ENCODE measurements at regions not wholly inside any gene's neighbourhood (a gene's known extent, or its start where the extent isn't known, plus 50 kb on each side); places are given as distances from the start of the nearest gene placed in this dataset.
"Not testable (repeated sequence)": the region's sequence is repeated elsewhere in the genome, so short reads cannot be mapped to it uniquely, and the experiment has no call there.

DNA sequence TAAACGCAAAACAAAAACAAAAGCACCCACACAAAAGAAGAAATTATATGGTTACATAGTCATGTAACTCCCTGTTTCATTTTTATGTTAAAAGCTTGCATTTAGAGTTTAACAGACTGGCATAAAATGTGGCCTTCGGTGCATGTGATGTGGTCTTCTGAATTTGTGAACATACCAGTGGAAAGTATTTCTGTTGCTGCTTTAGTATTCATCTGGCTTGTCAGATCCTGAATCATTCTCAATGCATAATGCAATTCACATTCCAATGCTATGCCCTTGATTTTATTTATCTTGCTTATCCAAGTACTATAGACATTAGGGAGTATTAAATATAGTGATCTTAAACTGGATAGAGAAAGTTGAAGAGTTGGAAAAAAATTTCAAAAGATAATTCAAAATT lies 740.2 kb upstream of the ZNF608 start:
- no peak overlapping the region for H3K4me3 ChIP-seq (ENCODE audit: low read depth in 1 of 2, low read length in 2 of 2)
- 77 to 86% methylated on average over 2 of the region's 2 CpGs for WGBS, 2 donors
- peaks cover 0 to 3% of the 10 kb centered on the region in 2 donors for H3K4me1 ChIP-seq (ENCODE audit: control insufficient read depth in 2 of 2, insufficient read depth in 2 of 2, low read length in 1 of 2)
- H3K27me3 ChIP-seq (ENCODE audit: control insufficient read depth in 1 of 2, insufficient read depth in 2 of 2, low read length in 2 of 2) = no peaks in the 10 kb centered on the region
- H3K9me3 ChIP-seq (ENCODE audit: control insufficient read depth in 2 of 2, insufficient read depth in 1 of 2, low read depth in 1 of 2, low read length in 1 of 2) = no peaks in the 10 kb centered on the region
- H3K27ac ChIP-seq (ENCODE audit: low read depth in 2 of 2, low read length in 1 of 2) = no peak overlapping the region
- no peaks in the 10 kb centered on the region for H3K36me3 ChIP-seq (ENCODE audit: control insufficient read depth in 2 of 2, insufficient read depth in 2 of 2, low read length in 1 of 2)

DNA sequence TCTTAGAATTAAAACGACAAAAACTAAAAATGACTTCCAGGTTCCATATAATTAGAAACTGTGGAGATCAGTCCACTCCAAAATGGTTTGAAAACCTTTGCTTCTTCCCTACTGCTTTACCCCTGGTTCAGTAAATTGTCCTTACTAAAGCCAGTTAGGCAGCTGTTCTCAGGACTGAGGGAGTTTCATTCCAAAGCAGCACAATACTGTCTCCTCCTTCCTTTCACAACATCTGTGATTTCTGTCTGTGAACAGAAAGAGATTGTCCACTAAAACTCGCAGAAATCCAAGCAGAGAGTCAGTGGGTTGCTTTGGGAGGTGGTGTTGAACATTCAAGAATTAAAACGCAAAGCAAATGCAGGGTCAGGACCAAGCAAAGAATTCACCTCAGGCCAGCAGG lies 740.8 kb upstream of the ZNF608 start:
- H3K27ac ChIP-seq (ENCODE audit: low read depth in 2 of 2, low read length in 1 of 2) = no peak overlapping the region
- H3K9me3 ChIP-seq (ENCODE audit: control insufficient read depth in 2 of 2, insufficient read depth in 1 of 2, low read depth in 1 of 2, low read length in 1 of 2) = no peaks in the 10 kb centered on the region
- no peaks in the 10 kb centered on the region for H3K36me3 ChIP-seq (ENCODE audit: control insufficient read depth in 2 of 2, insufficient read depth in 2 of 2, low read length in 1 of 2)
- H3K4me1 ChIP-seq (ENCODE audit: control insufficient read depth in 2 of 2, insufficient read depth in 2 of 2, low read length in 1 of 2) = peaks cover 0 to 3% of the 10 kb centered on the region in 2 donors
- WGBS, 2 donors = 80 to 84% methylated on average over 3 of the region's 3 CpGs
- H3K27me3 ChIP-seq (ENCODE audit: control insufficient read depth in 1 of 2, insufficient read depth in 2 of 2, low read length in 2 of 2) = no peaks in the 10 kb centered on the region
- H3K4me3 ChIP-seq (ENCODE audit: low read depth in 1 of 2, low read length in 2 of 2) = no peak overlapping the region

DNA sequence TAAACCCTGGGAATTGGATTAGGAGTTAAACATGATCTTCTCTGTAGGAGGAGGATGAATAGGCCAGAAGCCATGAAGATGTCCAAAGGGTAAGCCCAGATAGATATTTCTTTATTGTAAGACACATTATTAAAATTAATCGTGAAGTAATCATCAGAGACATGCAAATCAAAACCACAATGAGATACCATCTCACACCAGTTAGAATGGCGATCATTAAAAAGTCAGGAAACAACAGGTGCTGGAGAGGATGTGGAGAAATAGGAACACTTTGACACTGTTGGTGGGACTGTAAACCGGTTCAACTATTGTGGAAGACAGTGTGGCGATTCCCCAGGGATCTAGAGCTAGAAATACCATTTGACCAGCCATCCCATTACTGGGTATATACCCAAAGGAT lies 741.2 kb upstream of the ZNF608 start:
- not testable (repeated sequence) for H3K27me3 ChIP-seq (ENCODE audit: control insufficient read depth in 1 of 2, insufficient read depth in 2 of 2, low read length in 2 of 2); H3K4me3 ChIP-seq (ENCODE audit: low read depth in 1 of 2, low read length in 2 of 2); H3K27ac ChIP-seq (ENCODE audit: low read depth in 2 of 2, low read length in 1 of 2); H3K36me3 ChIP-seq (ENCODE audit: control insufficient read depth in 2 of 2, insufficient read depth in 2 of 2, low read length in 1 of 2); H3K4me1 ChIP-seq (ENCODE audit: control insufficient read depth in 2 of 2, insufficient read depth in 2 of 2, low read length in 1 of 2); H3K9me3 ChIP-seq (ENCODE audit: control insufficient read depth in 2 of 2, insufficient read depth in 1 of 2, low read depth in 1 of 2, low read length in 1 of 2)
- WGBS, 2 donors = 90 to 92% methylated on average over 4 of the region's 4 CpGs

DNA sequence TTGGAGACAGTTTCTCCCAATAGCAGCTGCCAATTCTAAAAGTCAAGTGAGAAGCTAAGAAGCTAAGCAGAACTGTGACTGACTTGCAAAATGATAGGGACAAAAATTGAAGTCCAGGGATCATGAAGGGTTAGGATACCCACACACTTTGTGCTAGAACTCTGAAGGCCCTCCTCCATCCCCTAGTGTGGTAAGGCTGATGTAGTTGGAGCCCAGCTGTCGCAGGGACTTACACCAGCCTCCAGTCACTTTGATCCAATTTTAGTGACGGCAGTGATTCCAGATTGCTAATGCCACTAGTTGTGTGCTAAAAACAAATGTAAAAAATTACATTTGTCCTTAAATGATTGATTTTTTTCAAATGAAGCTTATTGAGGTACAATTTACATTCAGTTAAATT lies 742.7 kb upstream of the ZNF608 start:
- Histone ChIP-seq H3K4me3 (ENCODE audit: low read depth in 1 of 2, low read length in 2 of 2) (no peak overlapping the region), H3K36me3 (ENCODE audit: control insufficient read depth in 2 of 2, insufficient read depth in 2 of 2, low read length in 1 of 2) (no peaks in the 10 kb centered on the region), H3K4me1 (ENCODE audit: control insufficient read depth in 2 of 2, insufficient read depth in 2 of 2, low read length in 1 of 2) (peaks cover 0 to 3% of the 10 kb centered on the region in 2 donors), H3K27ac (ENCODE audit: low read depth in 2 of 2, low read length in 1 of 2) (no peak overlapping the region), H3K27me3 (ENCODE audit: control insufficient read depth in 1 of 2, insufficient read depth in 2 of 2, low read length in 2 of 2) (no peaks in the 10 kb centered on the region), H3K9me3 (ENCODE audit: control insufficient read depth in 2 of 2, insufficient read depth in 1 of 2, low read depth in 1 of 2, low read length in 1 of 2) (no peaks in the 10 kb centered on the region)
- 94 to 95% methylated on average over 2 of the region's 2 CpGs for WGBS, 2 donors

DNA sequence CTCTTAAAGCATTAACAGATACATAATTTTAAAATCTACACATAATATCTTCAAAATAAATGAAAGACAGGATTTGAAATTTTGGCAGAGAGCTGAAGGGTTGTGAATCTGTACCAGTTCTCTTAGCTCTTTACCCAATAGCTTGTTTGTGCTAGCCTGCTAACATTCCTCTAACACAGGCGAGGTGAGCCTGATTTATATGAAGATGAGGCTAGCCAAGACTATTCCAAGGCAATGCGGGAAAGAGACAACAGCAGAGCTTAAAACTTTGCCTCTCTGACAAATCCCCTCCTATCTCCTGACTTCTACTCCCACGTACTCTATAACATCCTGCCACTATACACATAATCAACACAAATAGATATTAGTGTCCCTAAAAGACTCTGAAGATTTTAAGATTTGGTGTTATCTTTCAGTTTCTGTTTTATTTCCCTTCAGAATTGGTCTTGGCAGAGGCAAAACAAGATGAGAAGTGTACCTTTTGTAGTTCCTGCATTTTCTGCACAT lies 745.6 kb upstream of the ZNF608 start:
- Histone ChIP-seq H3K27ac (ENCODE audit: low read depth in 2 of 2, low read length in 1 of 2) (peak overlapping the region in 1 of 2 donors; percentile 4), H3K4me3 (ENCODE audit: low read depth in 1 of 2, low read length in 2 of 2) (no peak overlapping the region), H3K27me3 (ENCODE audit: control insufficient read depth in 1 of 2, insufficient read depth in 2 of 2, low read length in 2 of 2) (no peaks in the 10 kb centered on the region), H3K36me3 (ENCODE audit: control insufficient read depth in 2 of 2, insufficient read depth in 2 of 2, low read length in 1 of 2) (no peaks in the 10 kb centered on the region), H3K4me1 (ENCODE audit: control insufficient read depth in 2 of 2, insufficient read depth in 2 of 2, low read length in 1 of 2) (no peaks in the 10 kb centered on the region), H3K9me3 (ENCODE audit: control insufficient read depth in 2 of 2, insufficient read depth in 1 of 2, low read depth in 1 of 2, low read length in 1 of 2) (no peaks in the 10 kb centered on the region)
- 41 to 60% methylated on average over 3 of the region's 3 CpGs for WGBS, 2 donors

DNA sequence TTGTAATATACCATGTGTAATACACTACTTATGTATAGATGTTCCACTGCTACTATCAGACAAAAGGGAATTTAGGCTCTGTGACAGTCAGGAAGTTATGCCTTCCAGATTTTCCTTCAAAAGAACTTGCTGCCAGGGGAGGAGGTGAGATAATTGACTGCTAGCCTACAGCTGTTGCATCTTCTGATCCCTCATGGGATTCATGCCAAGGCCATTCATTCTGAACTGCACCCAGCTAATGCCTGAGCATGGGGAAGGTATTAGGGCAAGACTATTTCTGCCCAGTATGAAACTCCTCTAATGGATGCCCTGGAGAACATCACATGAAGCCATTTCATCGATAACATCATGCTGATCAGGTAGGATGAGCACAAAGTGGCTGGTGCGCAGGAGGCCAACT lies 746.5 kb upstream of the ZNF608 start:
- Histone ChIP-seq H3K36me3 (ENCODE audit: control insufficient read depth in 2 of 2, insufficient read depth in 2 of 2, low read length in 1 of 2) (no peaks in the 10 kb centered on the region), H3K4me3 (ENCODE audit: low read depth in 1 of 2, low read length in 2 of 2) (no peak overlapping the region), H3K9me3 (ENCODE audit: control insufficient read depth in 2 of 2, insufficient read depth in 1 of 2, low read depth in 1 of 2, low read length in 1 of 2) (no peaks in the 10 kb centered on the region), H3K27me3 (ENCODE audit: control insufficient read depth in 1 of 2, insufficient read depth in 2 of 2, low read length in 2 of 2) (no peaks in the 10 kb centered on the region), H3K27ac (ENCODE audit: low read depth in 2 of 2, low read length in 1 of 2) (no peak overlapping the region), H3K4me1 (ENCODE audit: control insufficient read depth in 2 of 2, insufficient read depth in 2 of 2, low read length in 1 of 2) (no peaks in the 10 kb centered on the region)
- WGBS, 2 donors = 80 to 81% methylated on average over 2 of the region's 2 CpGs

DNA sequence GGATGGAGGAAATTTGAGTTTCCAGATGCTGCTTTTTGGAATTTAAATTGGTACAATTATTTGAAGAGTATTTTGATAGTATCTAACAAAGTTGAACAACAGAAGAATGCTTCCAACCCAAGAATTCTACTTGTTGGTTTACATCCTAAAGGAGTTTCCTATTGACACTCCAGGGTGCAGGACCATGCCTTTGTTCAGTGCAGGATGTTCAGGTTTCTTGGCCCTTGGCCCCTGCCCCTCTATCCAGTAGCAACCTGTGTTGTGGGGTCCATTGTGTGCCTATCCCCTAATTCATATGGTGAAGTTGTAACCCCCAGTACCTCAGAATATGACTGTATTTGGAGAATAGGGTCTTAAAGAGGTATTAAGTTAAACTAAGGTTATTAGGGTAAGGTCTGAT lies 750.0 kb upstream of the ZNF608 start:
- H3K27me3 ChIP-seq (ENCODE audit: control insufficient read depth in 1 of 2, insufficient read depth in 2 of 2, low read length in 2 of 2) = no peaks in the 10 kb centered on the region
- no peaks in the 10 kb centered on the region for H3K9me3 ChIP-seq (ENCODE audit: control insufficient read depth in 2 of 2, insufficient read depth in 1 of 2, low read depth in 1 of 2, low read length in 1 of 2)
- H3K4me3 ChIP-seq (ENCODE audit: low read depth in 1 of 2, low read length in 2 of 2) = no peak overlapping the region
- no peak overlapping the region for H3K27ac ChIP-seq (ENCODE audit: low read depth in 2 of 2, low read length in 1 of 2)
- no peaks in the 10 kb centered on the region for H3K36me3 ChIP-seq (ENCODE audit: control insufficient read depth in 2 of 2, insufficient read depth in 2 of 2, low read length in 1 of 2)
- no peaks in the 10 kb centered on the region for H3K4me1 ChIP-seq (ENCODE audit: control insufficient read depth in 2 of 2, insufficient read depth in 2 of 2, low read length in 1 of 2)

DNA sequence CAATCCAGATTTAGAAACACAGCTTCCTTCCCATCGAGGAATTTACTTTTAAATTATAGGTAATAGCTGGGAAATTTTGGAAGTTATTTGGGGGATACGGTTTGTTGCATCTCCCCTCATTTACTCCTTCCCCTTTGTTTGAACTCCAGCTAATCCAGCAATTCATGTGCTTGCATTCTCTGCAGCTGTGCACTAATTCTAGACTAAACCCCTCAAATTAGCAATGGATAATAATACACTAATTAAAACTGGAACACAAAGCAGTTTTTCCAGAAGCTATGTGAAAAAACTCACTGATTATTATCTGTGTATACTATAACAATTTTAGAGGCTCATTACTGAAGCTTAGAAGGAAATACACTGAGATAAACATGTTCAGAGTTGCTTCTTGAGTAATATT lies 751.2 kb upstream of the ZNF608 start:
- no peak overlapping the region for H3K4me3 ChIP-seq (ENCODE audit: low read depth in 1 of 2, low read length in 2 of 2)
- H3K27me3 ChIP-seq (ENCODE audit: control insufficient read depth in 1 of 2, insufficient read depth in 2 of 2, low read length in 2 of 2) = no peaks in the 10 kb centered on the region
- H3K36me3 ChIP-seq (ENCODE audit: control insufficient read depth in 2 of 2, insufficient read depth in 2 of 2, low read length in 1 of 2) = no peaks in the 10 kb centered on the region
- no peak overlapping the region for H3K27ac ChIP-seq (ENCODE audit: low read depth in 2 of 2, low read length in 1 of 2)
- no peaks in the 10 kb centered on the region for H3K4me1 ChIP-seq (ENCODE audit: control insufficient read depth in 2 of 2, insufficient read depth in 2 of 2, low read length in 1 of 2)
- 58 to 70% methylated on average over 2 of the region's 2 CpGs for WGBS, 2 donors
- H3K9me3 ChIP-seq (ENCODE audit: control insufficient read depth in 2 of 2, insufficient read depth in 1 of 2, low read depth in 1 of 2, low read length in 1 of 2) = no peaks in the 10 kb centered on the region

DNA sequence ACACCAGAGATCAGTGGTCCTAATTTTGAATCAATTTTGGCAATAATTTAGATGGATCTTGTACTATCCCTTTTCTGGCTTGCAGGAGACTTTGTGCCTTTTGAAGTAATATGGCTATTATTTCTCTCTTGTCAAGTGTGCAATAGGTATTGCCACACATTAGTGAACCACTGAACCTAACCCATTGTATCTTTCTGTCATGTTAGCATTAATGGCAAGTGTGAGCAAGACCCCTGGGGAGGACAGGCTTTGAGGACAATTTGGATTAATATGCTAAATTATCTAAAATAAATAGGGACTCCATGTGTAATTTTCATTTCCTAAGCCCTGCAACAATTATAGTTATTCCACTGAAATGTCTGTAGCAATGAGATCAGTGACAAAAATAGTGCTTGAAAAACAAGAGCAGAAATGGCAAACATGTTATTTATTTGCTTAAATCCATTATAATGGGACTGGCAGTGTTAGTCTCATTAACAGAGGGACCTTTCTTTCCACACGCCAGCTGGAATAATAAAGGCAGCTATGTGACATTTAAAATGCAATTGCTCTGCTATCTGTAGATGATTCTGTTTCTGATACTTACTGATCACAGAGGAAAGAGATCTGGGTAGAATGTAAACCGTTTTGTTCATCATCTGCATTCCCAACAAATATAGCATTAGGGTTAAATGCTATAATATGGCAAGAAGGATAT lies 753.3 kb upstream of the ZNF608 start:
- 70 to 80% methylated on average over 2 of the region's 2 CpGs for WGBS, 2 donors
- Histone ChIP-seq H3K4me3 (ENCODE audit: low read depth in 1 of 2, low read length in 2 of 2) (no peak overlapping the region), H3K27me3 (ENCODE audit: control insufficient read depth in 1 of 2, insufficient read depth in 2 of 2, low read length in 2 of 2) (no peaks in the 10 kb centered on the region), H3K27ac (ENCODE audit: low read depth in 2 of 2, low read length in 1 of 2) (no peak overlapping the region), H3K4me1 (ENCODE audit: control insufficient read depth in 2 of 2, insufficient read depth in 2 of 2, low read length in 1 of 2) (no peaks in the 10 kb centered on the region), H3K9me3 (ENCODE audit: control insufficient read depth in 2 of 2, insufficient read depth in 1 of 2, low read depth in 1 of 2, low read length in 1 of 2) (no peaks in the 10 kb centered on the region), H3K36me3 (ENCODE audit: control insufficient read depth in 2 of 2, insufficient read depth in 2 of 2, low read length in 1 of 2) (no peaks in the 10 kb centered on the region)

DNA sequence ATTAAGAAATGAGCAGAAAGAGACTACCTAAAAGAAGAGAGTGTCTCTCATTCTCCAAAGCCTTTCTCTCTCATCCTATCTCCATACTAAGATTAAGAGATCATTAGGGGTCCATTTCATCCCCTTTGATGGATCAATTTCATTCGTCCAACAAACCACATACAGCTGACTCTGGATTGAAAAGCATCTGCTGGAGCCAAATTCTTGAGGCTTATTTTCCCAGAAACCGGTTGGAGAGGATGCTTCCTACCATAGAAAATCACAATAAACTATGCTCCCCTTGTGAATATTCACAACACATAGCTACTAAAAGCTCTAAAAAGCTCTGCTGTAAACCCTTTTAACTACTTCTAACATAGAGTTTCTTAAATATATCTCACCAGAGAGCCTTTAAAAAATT lies 755.0 kb upstream of the ZNF608 start:
- 30 to 40% methylated on average over 2 of the region's 2 CpGs for WGBS, 2 donors
- Histone ChIP-seq H3K36me3 (ENCODE audit: control insufficient read depth in 2 of 2, insufficient read depth in 2 of 2, low read length in 1 of 2) (no peaks in the 10 kb centered on the region), H3K4me3 (ENCODE audit: low read depth in 1 of 2, low read length in 2 of 2) (no peak overlapping the region), H3K27ac (ENCODE audit: low read depth in 2 of 2, low read length in 1 of 2) (no peak overlapping the region), H3K4me1 (ENCODE audit: control insufficient read depth in 2 of 2, insufficient read depth in 2 of 2, low read length in 1 of 2) (no peaks in the 10 kb centered on the region), H3K27me3 (ENCODE audit: control insufficient read depth in 1 of 2, insufficient read depth in 2 of 2, low read length in 2 of 2) (no peaks in the 10 kb centered on the region), H3K9me3 (ENCODE audit: control insufficient read depth in 2 of 2, insufficient read depth in 1 of 2, low read depth in 1 of 2, low read length in 1 of 2) (no peaks in the 10 kb centered on the region)

Measured in esophagus (tissue), 2 donors.